IMR-90 (cell line): ENCODE measurements at regions not wholly inside any gene's neighbourhood (a gene's known extent, or its start where the extent isn't known, plus 50 kb on each side); places are given as distances from the start of the nearest gene placed in this dataset.
A peak's percentile ranks its signal among the peaks of the same experiment; 100 is the strongest.

ENCODE experiments used
- ATAC-seq: fragments of 200-7000 bp; cut with Tn5 transposase; 2 replicates; pipeline ENCODE4 v1.9.1; 2020; ENCODE audit warnings: low read depth, mild to moderate bottlenecking, moderate library complexity
- BruUV-seq: library from RNA; stranded (reverse); fragments of 400-500 nt; replicated peaks from 2 replicates; lab custom pipeline; 2021; lab: Mats Ljungman, UMichigan
- CTCF ChIA-PET: fragments of 300-600 bp; formaldehyde crosslinking; extraction: SDS; loops from one replicate; lab custom pipeline; 2021; ENCODE audit warnings: antibody characterized with exemption; lab: Yijun Ruan, JAX
- POLR2A ChIA-PET: fragments of 300-600 bp; sonication (Branson Sonifier 250); formaldehyde crosslinking; loops from one replicate; lab custom pipeline; 2022; ENCODE audit warnings: antibody characterized with exemption; ENCODE audit not compliant: unreplicated experiment; lab: Charles Lee
- DNase-seq: peaks from one replicate; pipeline ENCODE4 v3.0.0; 2013
- H2AFZ ChIP-seq: replicated peaks from 2 replicates; pipeline ENCODE3; 2013; ENCODE audit warnings: low read length, mild to moderate bottlenecking; ENCODE audit not compliant: poor library complexity
- H2AK5ac ChIP-seq: 2 replicates; pipeline ENCODE4 v1.6.1; 2013; ENCODE audit warnings: low read depth, low read length, inconsistent platforms
- H2AK9ac ChIP-seq: replicated peaks from 2 replicates; pipeline ENCODE3; 2013; ENCODE audit warnings: mild to moderate bottlenecking, low read depth, low read length, moderate library complexity; ENCODE audit not compliant: poor library complexity
- H2BK120ac ChIP-seq: 2 replicates; pipeline ENCODE4 v1.6.1; 2013; ENCODE audit warnings: low read depth, low read length, inconsistent platforms
- H2BK15ac ChIP-seq: 3 replicates; pipeline ENCODE4 v1.6.1; 2013; ENCODE audit warnings: low read depth, low read length, inconsistent platforms
- H2BK20ac ChIP-seq: 2 replicates; pipeline ENCODE4 v1.6.1; 2013; ENCODE audit warnings: low read depth, mild to moderate bottlenecking, inconsistent platforms, low read length, moderate library complexity
- H2BK5ac ChIP-seq: 2 replicates; pipeline ENCODE4 v1.6.1; 2013; ENCODE audit warnings: mild to moderate bottlenecking, low read depth, low read length, inconsistent platforms; ENCODE audit not compliant: poor library complexity, severe bottlenecking
- H3K14ac ChIP-seq: replicated peaks from 2 replicates; pipeline ENCODE4 v1.6.1; 2013; ENCODE audit warnings: low read depth, low read length, inconsistent platforms
- H3K18ac ChIP-seq: 2 replicates; pipeline ENCODE4 v1.6.1; 2013; ENCODE audit warnings: low read depth, low read length, control low read depth
- H3K23ac ChIP-seq: 2 replicates; pipeline ENCODE4 v1.6.1; 2013; ENCODE audit warnings: low read depth, low read length, inconsistent platforms
- H3K27ac ChIP-seq: 2 replicates; pipeline ENCODE4 v1.5.1; 2013; ENCODE audit warnings: mild to moderate bottlenecking, control low read depth, low read length; ENCODE audit not compliant: insufficient read depth
- H3K27me3 ChIP-seq: 2 replicates; pipeline ENCODE4 v1.6.1; 2013; ENCODE audit warnings: low read length; ENCODE audit not compliant: control insufficient read depth, insufficient read depth
- H3K36me3 ChIP-seq: 2 replicates; pipeline ENCODE4 v1.6.1; 2013; ENCODE audit warnings: low read length, mixed read lengths; ENCODE audit not compliant: control insufficient read depth, insufficient read depth
- H3K4ac ChIP-seq: 2 replicates; pipeline ENCODE4 v1.6.1; 2013; ENCODE audit warnings: low read depth, low read length, inconsistent platforms
- H3K4me1 ChIP-seq: 2 replicates; pipeline ENCODE4 v1.6.1; 2013; ENCODE audit warnings: low read length, mixed read lengths; ENCODE audit not compliant: control insufficient read depth, insufficient read depth
- H3K4me2 ChIP-seq: 2 replicates; pipeline ENCODE4 v1.6.1; 2013; ENCODE audit warnings: low read depth, mild to moderate bottlenecking, control low read depth, low read length, moderate library complexity
- H3K4me3 ChIP-seq: 2 replicates; pipeline ENCODE4 v1.5.1; 2013; ENCODE audit warnings: low read depth, mild to moderate bottlenecking, control low read depth, low read length, moderate library complexity; ENCODE audit not compliant: insufficient read depth
- H3K56ac ChIP-seq: 2 replicates; pipeline ENCODE4 v1.6.1; 2013; ENCODE audit warnings: low read length, inconsistent platforms; ENCODE audit not compliant: insufficient read depth; ENCODE audit errors: extremely low read depth
- H3K79me1 ChIP-seq, 2 experiments: 2 replicates each; pipeline ENCODE4 v1.6.1; 2013; ENCODE audit warnings: low read length in 2 of 2, inconsistent platforms in 1 of 2, low read depth in 1 of 2
- H3K9ac ChIP-seq: 2 replicates; pipeline ENCODE4 v1.6.1; 2013; ENCODE audit warnings: low read depth, low read length, control low read depth
- H3K9me1 ChIP-seq: 2 replicates; pipeline ENCODE4 v1.6.1; 2013; ENCODE audit warnings: low read length, inconsistent platforms; ENCODE audit not compliant: insufficient read depth
- H3K9me3 ChIP-seq: 2 replicates; pipeline ENCODE4 v1.6.1; 2013; ENCODE audit warnings: low read length; ENCODE audit not compliant: control insufficient read depth, insufficient read depth
- H4K20me1 ChIP-seq: 2 replicates; pipeline ENCODE4 v1.6.1; 2013; ENCODE audit warnings: low read length, inconsistent platforms; ENCODE audit not compliant: insufficient read depth
- H4K5ac ChIP-seq: 2 replicates; pipeline ENCODE4 v1.6.1; 2013; ENCODE audit warnings: mild to moderate bottlenecking, low read depth, low read length, control low read depth
- H4K8ac ChIP-seq, 2 experiments: 2 replicates each; pipeline ENCODE4 v1.6.1; 2013; ENCODE audit warnings: low read depth in 2 of 2, low read length in 2 of 2, control low read depth in 1 of 2, inconsistent platforms in 1 of 2
- H4K91ac ChIP-seq: 2 replicates; pipeline ENCODE4 v1.6.1; 2013; ENCODE audit warnings: low read depth, low read length, inconsistent platforms; ENCODE audit not compliant: insufficient read depth
- CHD1 ChIP-seq: IDR thresholded peaks from 2 replicates; pipeline ENCODE4 v1.6.1; 2012; ENCODE audit warnings: low read depth, low read length, improper control_type of control experiment
- MAFK ChIP-seq: IDR thresholded peaks from 2 replicates; pipeline ENCODE4 v1.6.1; 2012; ENCODE audit warnings: low read depth, low read length, improper control_type of control experiment
- NFE2L2 ChIP-seq: fragments of 150-350 bp; IDR thresholded peaks from 2 replicates; pipeline ENCODE4 v1.6.1; 2016; ENCODE audit warnings: low read depth, mild to moderate bottlenecking, low read length
- POLR2A ChIP-seq: IDR thresholded peaks from 2 replicates; pipeline ENCODE4 v1.6.1; 2012; ENCODE audit warnings: mild to moderate bottlenecking, low read depth, low read length
- SMC3 ChIP-seq: fragments of 150-350 bp; IDR thresholded peaks from 2 replicates; pipeline ENCODE4 v1.6.1; 2016; ENCODE audit warnings: low read depth, mild to moderate bottlenecking, antibody characterized with exemption, low read length, moderate library complexity
- WGBS, 2 experiments: methylation state at CpG; one replicate each; pipeline versions ENCODE4 v1.1.5 to v1.1.7; 2013; ENCODE audit warnings: missing lambda C conversion rate in 2 of 2; ENCODE audit not compliant: insufficient read length in 1 of 2; ENCODE audit errors: extremely low coverage in 2 of 2; 5-methylcytosine and 5-hydroxymethylcytosine counted together
- dilution Hi-C: fragments of 300-500 bp; cut with HindIII; formaldehyde crosslinking; loops from one replicate; pipeline ENCODE4 v1.14.3; 2018; ENCODE audit warnings: low sequenced_read_pairs; ENCODE audit not compliant: unreplicated experiment
- in situ Hi-C: fragments of 300-500 bp; cut with MboI; formaldehyde crosslinking; loops from 3 replicates; pipeline ENCODE4 v1.14.3; 2019; ENCODE audit warnings: low sequenced_read_pairs, inconsistent platforms, mixed read lengths
- intact Hi-C: fragments of 100-400 bp; cut with micrococcal nuclease; formaldehyde crosslinking; loops from 2 replicates; pipeline ENCODE4 v1.10.0; 2022
- TF ChIP-seq, protein P1 (sequence below): fragments of 150-350 bp; IDR thresholded peaks from 2 replicates; pipeline ENCODE4 v1.6.1; 2016; ENCODE audit warnings: low read depth, mild to moderate bottlenecking, low read length, moderate library complexity, borderline replicate concordance
- TF ChIP-seq, protein P2 (sequence below): fragments of 150-350 bp; IDR thresholded peaks from 2 replicates; pipeline ENCODE4 v1.6.1; 2017; ENCODE audit warnings: mild to moderate bottlenecking, antibody characterized with exemption, low read length, low read depth

DNA sequence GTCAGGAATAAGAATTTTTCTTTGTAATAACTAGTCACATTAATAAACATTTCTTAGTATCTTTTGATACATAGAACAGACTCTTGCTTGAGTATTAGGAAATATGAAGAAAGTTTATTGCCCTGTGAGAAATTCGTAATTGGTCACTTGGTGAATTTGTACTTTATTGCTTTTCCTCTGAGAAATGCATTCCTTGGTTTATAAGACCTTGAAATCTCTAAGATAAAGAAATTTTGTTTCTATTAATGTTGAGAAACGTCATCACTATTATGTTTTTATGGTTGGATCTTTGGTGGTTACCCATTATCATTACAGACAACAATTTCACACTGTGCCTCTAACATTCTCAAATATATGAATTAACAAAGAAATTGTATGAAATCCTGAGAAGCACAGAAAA lies 652.0 kb upstream of the NECTIN3 start:
- WGBS, 2 experiments: no CpG with 5 or more reads among the region's 2 CpGs
- POLR2A ChIA-PET: interaction anchor here (0.9 kb wide), 2 partner anchors 108 to 651 kb away, joined by 3 read pairs; no protein-coding TSS in a partner anchor

More for the DNA sequence above, 652.0 kb upstream of the NECTIN3 start:
- Histone ChIP-seq H2BK5ac (peak overlapping the region; percentile 100), H3K27ac (peak overlapping the region; percentile 96), H3K9me1 (no peaks in the 10 kb centered on the region), H3K14ac (peak overlapping the region; percentile 91; the same call in 1 of the 2 replicates), H3K4me3 (no peak overlapping the region), H3K9ac (no peak overlapping the region), H3K23ac (peak overlapping the region; percentile 85; the same call in 1 of the 2 replicates), H2AK5ac (0 out of 2 replicates have a peak overlapping the region, but pooled peaks have one; percentile 54), H3K4ac (peak overlapping the region; percentile 93; the same call in 1 of the 2 replicates), H2AK9ac (no peak overlapping the region), H4K20me1 (no peaks in the 10 kb centered on the region), H3K4me1 (peaks cover 8% of the 10 kb centered on the region), H4K91ac (peak overlapping the region; percentile 96), H3K18ac (peak overlapping the region; percentile 99), H2BK20ac (peak overlapping the region; percentile 99), H3K36me3 (no peaks in the 10 kb centered on the region), H4K8ac (peak overlapping the region; percentile 93 to 97), H3K4me2 (no peak overlapping the region), H3K56ac (peak overlapping the region; percentile 35), H2BK15ac (peak overlapping the region; percentile 96; the same call in 2 of the 3 replicates), H2BK120ac (peak overlapping the region; percentile 99), H3K9me3 (no peaks in the 10 kb centered on the region), H2AFZ (no peak overlapping the region), H4K5ac (peak overlapping the region; percentile 95), H3K79me1 (no peaks in the 10 kb centered on the region; a peak in 1 of 4 replicates), H3K27me3 (no peaks in the 10 kb centered on the region)
- CTCF ChIA-PET: interaction anchor here (0.7 kb wide), 2 partner anchors 15 to 344 kb away, joined by 3 read pairs; no protein-coding TSS in a partner anchor
- DNase-seq: no peak
- dilution Hi-C loops (no loop called here), in situ Hi-C loops (no loop called here), intact Hi-C loops (loop anchor here (5.0 to 10.0 kb wide), 2 partner anchors 687 to 885 kb away; no protein-coding TSS in a partner anchor)
- no TSS peak for BruUV-seq
- ATAC-seq: peak; percentile 7; the same call in 1 of the 2 replicates
- TF ChIP-seq, protein P1, sequence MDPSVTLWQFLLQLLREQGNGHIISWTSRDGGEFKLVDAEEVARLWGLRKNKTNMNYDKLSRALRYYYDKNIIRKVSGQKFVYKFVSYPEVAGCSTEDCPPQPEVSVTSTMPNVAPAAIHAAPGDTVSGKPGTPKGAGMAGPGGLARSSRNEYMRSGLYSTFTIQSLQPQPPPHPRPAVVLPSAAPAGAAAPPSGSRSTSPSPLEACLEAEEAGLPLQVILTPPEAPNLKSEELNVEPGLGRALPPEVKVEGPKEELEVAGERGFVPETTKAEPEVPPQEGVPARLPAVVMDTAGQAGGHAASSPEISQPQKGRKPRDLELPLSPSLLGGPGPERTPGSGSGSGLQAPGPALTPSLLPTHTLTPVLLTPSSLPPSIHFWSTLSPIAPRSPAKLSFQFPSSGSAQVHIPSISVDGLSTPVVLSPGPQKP: no peak
- TF ChIP-seq POLR2A: no peak
- TF ChIP-seq MAFK: no peak
- TF ChIP-seq CHD1: no peak
- TF ChIP-seq NFE2L2: no peak
- TF ChIP-seq, protein P2, sequence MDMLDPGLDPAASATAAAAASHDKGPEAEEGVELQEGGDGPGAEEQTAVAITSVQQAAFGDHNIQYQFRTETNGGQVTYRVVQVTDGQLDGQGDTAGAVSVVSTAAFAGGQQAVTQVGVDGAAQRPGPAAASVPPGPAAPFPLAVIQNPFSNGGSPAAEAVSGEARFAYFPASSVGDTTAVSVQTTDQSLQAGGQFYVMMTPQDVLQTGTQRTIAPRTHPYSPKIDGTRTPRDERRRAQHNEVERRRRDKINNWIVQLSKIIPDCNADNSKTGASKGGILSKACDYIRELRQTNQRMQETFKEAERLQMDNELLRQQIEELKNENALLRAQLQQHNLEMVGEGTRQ: no peak
- no peak for TF ChIP-seq SMC3
